DND-41 (cell line): ENCODE measurements at regions not wholly inside any gene's neighbourhood (a gene's known extent, or its start where the extent isn't known, plus 50 kb on each side); places are given as distances from the start of the nearest gene placed in this dataset.

Source experiments
- CTCF ChIP-seq: IDR thresholded peaks from 2 replicates; pipeline ENCODE4 v1.5.1; 2012; ENCODE audit warnings: borderline replicate concordance, low read length, moderate library complexity, mild to moderate bottlenecking; ENCODE audit not compliant: poor library complexity, severe bottlenecking; ENCODE audit errors: extremely low read depth
- EZH2 ChIP-seq: IDR thresholded peaks from 3 replicates; pipeline ENCODE4 v1.6.1; 2012; ENCODE audit warnings: borderline replicate concordance, low read depth, mild to moderate bottlenecking, moderate library complexity, low read length, inconsistent platforms; ENCODE audit not compliant: severe bottlenecking

- TF ChIP-seq CTCF (no peak), EZH2 (no peak)
Measured at GRCh38 chr15:31774045-31774444, 256.3 kb upstream of the CHRNA7 start.
